ENCODE measurements at regions not wholly inside any gene's neighbourhood (a gene's known extent, or its start where the extent isn't known, plus 50 kb on each side); places are given as distances from the start of the nearest gene placed in this dataset.

DNA sequence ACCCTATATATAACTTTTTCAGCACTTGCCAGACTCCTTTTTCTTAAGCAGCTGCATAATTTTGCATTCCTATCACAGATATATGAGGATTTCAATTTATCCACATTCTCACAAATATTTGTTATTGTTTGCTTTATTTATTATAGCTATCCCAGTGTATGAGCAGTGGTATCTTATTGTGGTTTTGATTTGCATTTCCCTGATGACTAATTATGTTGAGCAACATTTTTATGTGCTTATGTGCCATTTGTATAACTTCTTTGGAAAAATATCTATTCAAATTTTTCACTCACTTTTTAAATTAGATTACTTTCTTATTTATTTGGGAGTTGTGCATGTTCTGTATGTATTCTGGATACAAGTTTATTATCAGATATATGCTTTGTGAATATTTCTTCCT lies 361.9 kb downstream of the KCTD8 start:
- TF ChIP-seq CTCF (IDR thresholded peaks at IDR 0.05) (no peak), POLR2A (IDR thresholded peaks at IDR 0.05) (no peak)
